ENCODE measurements at regions not wholly inside any gene's neighbourhood (a gene's known extent, or its start where the extent isn't known, plus 50 kb on each side); places are given as distances from the start of the nearest gene placed in this dataset.

- Histone ChIP-seq H3K9me3 (ENCODE audit: control insufficient read depth, low read length) (no peaks in the 10 kb centered on the region), H3K27me3 (replicated peaks; ENCODE audit: control insufficient read depth, insufficient read depth, low read length, poor library complexity, severe bottlenecking) (no peaks in the 10 kb centered on the region), H3K4me1 (ENCODE audit: control insufficient read depth, insufficient read depth, low read length, poor library complexity, severe bottlenecking) (no peaks in the 10 kb centered on the region), H3K4me3 (ENCODE audit: insufficient read depth, low read depth, low read length, poor library complexity, severe bottlenecking) (no peak overlapping the region), H3K27ac (ENCODE audit: insufficient read depth, low read length, poor library complexity, severe bottlenecking) (no peak overlapping the region), H3K36me3 (ENCODE audit: control insufficient read depth, insufficient read depth, low read length) (no peaks in the 10 kb centered on the region)
- DNase-seq, result no peak
Measured at GRCh38 chr1:87826681-87827251, 498.1 kb downstream of the LMO4 start.

DNA sequence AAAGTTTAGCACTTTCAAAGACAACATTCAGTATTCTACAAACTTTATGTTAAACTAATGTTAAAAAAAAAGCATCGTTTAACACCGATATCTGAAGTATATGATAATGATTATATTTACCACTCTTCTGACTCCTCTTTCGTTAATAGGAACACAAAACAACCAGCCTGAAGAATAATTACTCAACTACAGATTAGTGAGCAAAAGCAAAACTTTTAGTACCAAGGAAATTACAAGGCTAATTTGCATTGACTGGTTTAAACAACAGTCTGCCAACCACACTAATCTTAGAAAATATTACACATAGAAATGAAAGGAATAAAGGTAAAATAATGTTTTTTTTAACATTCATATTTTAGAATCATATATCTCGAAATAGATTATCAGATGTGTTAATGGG, 500.7 kb downstream of the LMO4 start:
- Histone ChIP-seq H3K27ac (ENCODE audit: insufficient read depth, low read length, poor library complexity, severe bottlenecking) (no peak overlapping the region), H3K27me3 (replicated peaks; ENCODE audit: control insufficient read depth, insufficient read depth, low read length, poor library complexity, severe bottlenecking) (no peaks in the 10 kb centered on the region), H3K9me3 (ENCODE audit: control insufficient read depth, low read length) (no peaks in the 10 kb centered on the region), H3K36me3 (ENCODE audit: control insufficient read depth, insufficient read depth, low read length) (no peaks in the 10 kb centered on the region), H3K4me1 (ENCODE audit: control insufficient read depth, insufficient read depth, low read length, poor library complexity, severe bottlenecking) (no peaks in the 10 kb centered on the region), H3K4me3 (ENCODE audit: insufficient read depth, low read depth, low read length, poor library complexity, severe bottlenecking) (no peak overlapping the region)
- no peak for DNase-seq

DNA sequence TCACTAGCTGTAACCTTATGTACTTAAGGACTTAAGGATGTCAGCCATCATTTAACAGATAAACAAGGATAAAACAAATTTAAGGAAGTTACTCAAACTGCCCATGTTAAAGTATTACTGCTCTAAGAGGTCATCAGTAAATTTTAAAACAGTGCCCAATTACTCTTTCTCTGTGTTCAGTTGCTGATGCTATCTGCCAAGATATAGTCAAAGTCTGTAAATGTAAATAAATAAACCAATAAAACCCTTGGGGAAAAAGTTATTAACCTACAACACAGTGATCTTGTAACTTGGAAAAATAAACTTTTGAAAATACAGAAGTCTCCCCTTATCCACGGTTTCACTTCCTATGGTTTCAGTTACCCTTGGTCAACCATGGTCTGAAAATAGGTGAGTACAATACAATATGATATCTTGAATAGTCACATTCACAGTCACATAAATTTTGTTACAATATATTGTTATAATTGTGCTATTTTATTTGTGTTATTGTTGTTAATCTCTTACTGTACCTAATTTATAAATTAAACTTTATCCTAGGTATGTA, 501.8 kb downstream of the LMO4 start:
- Histone ChIP-seq H3K4me1 (ENCODE audit: control insufficient read depth, insufficient read depth, low read length, poor library complexity, severe bottlenecking) (no peaks in the 10 kb centered on the region), H3K4me3 (ENCODE audit: insufficient read depth, low read depth, low read length, poor library complexity, severe bottlenecking) (no peak overlapping the region)

DNA sequence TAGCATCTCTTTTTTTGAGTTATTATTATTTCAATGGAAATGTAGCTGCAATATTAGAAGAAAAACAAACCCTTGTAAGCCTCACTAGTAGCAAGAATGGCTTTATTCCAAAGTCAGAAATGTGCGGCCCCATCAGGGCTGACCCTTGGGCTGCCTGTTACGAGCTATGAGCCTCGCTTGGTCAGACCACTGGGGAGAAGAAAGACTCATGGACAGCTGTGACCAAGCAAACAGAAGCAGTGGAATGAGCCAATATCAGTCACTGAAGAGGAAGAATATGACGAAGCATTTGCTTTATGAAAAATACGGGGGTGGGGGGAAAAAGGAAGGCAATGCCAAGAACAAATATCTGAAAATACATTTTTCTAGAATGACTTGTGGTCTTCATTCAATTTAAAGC, 504.5 kb downstream of the LMO4 start:
- H3K9me3 ChIP-seq (ENCODE audit: control insufficient read depth, low read length), result no peaks in the 10 kb centered on the region
- no peaks in the 10 kb centered on the region for H3K27me3 ChIP-seq (replicated peaks; ENCODE audit: control insufficient read depth, insufficient read depth, low read length, poor library complexity, severe bottlenecking)
- no peaks in the 10 kb centered on the region for H3K36me3 ChIP-seq (ENCODE audit: control insufficient read depth, insufficient read depth, low read length)
- no peak overlapping the region for H3K27ac ChIP-seq (ENCODE audit: insufficient read depth, low read length, poor library complexity, severe bottlenecking)
- DNase-seq, result no peak
- no peaks in the 10 kb centered on the region for H3K4me1 ChIP-seq (ENCODE audit: control insufficient read depth, insufficient read depth, low read length, poor library complexity, severe bottlenecking)
- no peak overlapping the region for H3K4me3 ChIP-seq (ENCODE audit: insufficient read depth, low read depth, low read length, poor library complexity, severe bottlenecking)

More for the DNA sequence above, 501.8 kb downstream of the LMO4 start:
- DNase-seq, result no peak
- no peaks in the 10 kb centered on the region for H3K36me3 ChIP-seq (ENCODE audit: control insufficient read depth, insufficient read depth, low read length)
- no peaks in the 10 kb centered on the region for H3K9me3 ChIP-seq (ENCODE audit: control insufficient read depth, low read length)
- H3K27ac ChIP-seq (ENCODE audit: insufficient read depth, low read length, poor library complexity, severe bottlenecking), result no peak overlapping the region
- no peaks in the 10 kb centered on the region for H3K27me3 ChIP-seq (replicated peaks; ENCODE audit: control insufficient read depth, insufficient read depth, low read length, poor library complexity, severe bottlenecking)

- Histone ChIP-seq H3K9me3 (ENCODE audit: control insufficient read depth, low read length) (no peaks in the 10 kb centered on the region), H3K27me3 (replicated peaks; ENCODE audit: control insufficient read depth, insufficient read depth, low read length, poor library complexity, severe bottlenecking) (no peaks in the 10 kb centered on the region), H3K36me3 (ENCODE audit: control insufficient read depth, insufficient read depth, low read length) (no peaks in the 10 kb centered on the region), H3K4me1 (ENCODE audit: control insufficient read depth, insufficient read depth, low read length, poor library complexity, severe bottlenecking) (no peaks in the 10 kb centered on the region), H3K4me3 (ENCODE audit: insufficient read depth, low read depth, low read length, poor library complexity, severe bottlenecking) (no peak overlapping the region), H3K27ac (ENCODE audit: insufficient read depth, low read length, poor library complexity, severe bottlenecking) (no peak overlapping the region)
- DNase-seq, result no peak
Measured at GRCh38 chr1:87834151-87834550, 505.5 kb downstream of the LMO4 start.

GRCh38 chr1:87834941-87835340, 506.3 kb downstream of the LMO4 start:
- no peak overlapping the region for H3K27ac ChIP-seq (ENCODE audit: insufficient read depth, low read length, poor library complexity, severe bottlenecking)
- H3K36me3 ChIP-seq (ENCODE audit: control insufficient read depth, insufficient read depth, low read length), result no peaks in the 10 kb centered on the region
- no peaks in the 10 kb centered on the region for H3K27me3 ChIP-seq (replicated peaks; ENCODE audit: control insufficient read depth, insufficient read depth, low read length, poor library complexity, severe bottlenecking)
- no peaks in the 10 kb centered on the region for H3K4me1 ChIP-seq (ENCODE audit: control insufficient read depth, insufficient read depth, low read length, poor library complexity, severe bottlenecking)
- DNase-seq, result no peak
- no peak overlapping the region for H3K4me3 ChIP-seq (ENCODE audit: insufficient read depth, low read depth, low read length, poor library complexity, severe bottlenecking)
- no peaks in the 10 kb centered on the region for H3K9me3 ChIP-seq (ENCODE audit: control insufficient read depth, low read length)

- H3K27ac ChIP-seq (ENCODE audit: insufficient read depth, low read length, poor library complexity, severe bottlenecking), result no peak overlapping the region
Measured at GRCh38 chr1:87840767-87841166, 512.1 kb downstream of the LMO4 start.

GRCh38 chr1:87841332-87841731, 512.7 kb downstream of the LMO4 start:
- Histone ChIP-seq H3K36me3 (ENCODE audit: control insufficient read depth, insufficient read depth, low read length) (no peaks in the 10 kb centered on the region), H3K27ac (ENCODE audit: insufficient read depth, low read length, poor library complexity, severe bottlenecking) (no peak overlapping the region), H3K27me3 (replicated peaks; ENCODE audit: control insufficient read depth, insufficient read depth, low read length, poor library complexity, severe bottlenecking) (no peaks in the 10 kb centered on the region), H3K9me3 (ENCODE audit: control insufficient read depth, low read length) (no peaks in the 10 kb centered on the region), H3K4me1 (ENCODE audit: control insufficient read depth, insufficient read depth, low read length, poor library complexity, severe bottlenecking) (no peaks in the 10 kb centered on the region), H3K4me3 (ENCODE audit: insufficient read depth, low read depth, low read length, poor library complexity, severe bottlenecking) (no peak overlapping the region)
- no peak for DNase-seq

More at GRCh38 chr1:87840767-87841166, 512.1 kb downstream of the LMO4 start:
- no peak for DNase-seq
- H3K27me3 ChIP-seq (replicated peaks; ENCODE audit: control insufficient read depth, insufficient read depth, low read length, poor library complexity, severe bottlenecking), result no peaks in the 10 kb centered on the region
- no peak overlapping the region for H3K4me3 ChIP-seq (ENCODE audit: insufficient read depth, low read depth, low read length, poor library complexity, severe bottlenecking)
- no peaks in the 10 kb centered on the region for H3K36me3 ChIP-seq (ENCODE audit: control insufficient read depth, insufficient read depth, low read length)
- no peaks in the 10 kb centered on the region for H3K9me3 ChIP-seq (ENCODE audit: control insufficient read depth, low read length)
- H3K4me1 ChIP-seq (ENCODE audit: control insufficient read depth, insufficient read depth, low read length, poor library complexity, severe bottlenecking), result no peaks in the 10 kb centered on the region

DNA sequence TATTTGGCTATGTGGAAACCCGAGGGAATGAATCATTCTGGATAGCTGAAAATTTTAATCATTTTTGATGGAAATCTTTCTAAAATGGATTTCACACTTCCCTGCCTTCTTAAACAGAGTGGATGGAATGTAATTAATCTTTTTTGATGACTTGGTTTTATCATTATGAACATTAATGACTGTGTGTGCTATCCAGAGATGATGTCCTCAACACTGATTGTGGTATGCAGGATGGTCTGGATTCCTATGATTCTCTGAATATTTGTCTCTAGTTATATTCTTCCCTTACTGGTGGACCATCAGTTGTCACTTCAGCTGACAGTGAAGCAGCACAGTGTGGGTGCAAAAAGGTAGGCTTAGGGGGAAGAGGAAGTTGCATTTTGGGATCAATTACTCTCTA, 513.5 kb downstream of the LMO4 start:
- no peak for DNase-seq

DNA sequence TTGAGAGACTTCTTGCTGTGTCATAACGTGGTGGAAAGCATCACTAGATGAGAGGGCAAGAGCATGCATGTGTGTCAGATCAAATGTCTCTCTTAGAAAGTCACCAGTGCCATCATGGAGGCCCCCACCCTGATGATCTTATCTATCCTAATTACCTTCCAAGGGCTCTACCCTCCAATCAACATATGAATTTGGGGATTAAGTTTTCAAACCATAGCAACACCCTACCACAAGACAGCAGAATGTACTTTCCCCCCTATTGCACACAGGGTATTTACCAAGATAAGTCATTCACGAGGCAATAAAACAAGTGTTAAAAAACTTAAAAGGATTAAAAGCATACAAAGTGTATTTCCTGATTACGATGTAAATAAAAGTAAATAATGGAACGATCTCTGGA, 515.6 kb downstream of the LMO4 start:
- no peak overlapping the region for H3K4me3 ChIP-seq (ENCODE audit: insufficient read depth, low read depth, low read length, poor library complexity, severe bottlenecking)
- no peak for DNase-seq

More for the DNA sequence above, 513.5 kb downstream of the LMO4 start:
- Histone ChIP-seq H3K4me3 (ENCODE audit: insufficient read depth, low read depth, low read length, poor library complexity, severe bottlenecking) (no peak overlapping the region), H3K9me3 (ENCODE audit: control insufficient read depth, low read length) (no peaks in the 10 kb centered on the region), H3K27me3 (replicated peaks; ENCODE audit: control insufficient read depth, insufficient read depth, low read length, poor library complexity, severe bottlenecking) (no peaks in the 10 kb centered on the region), H3K36me3 (ENCODE audit: control insufficient read depth, insufficient read depth, low read length) (no peaks in the 10 kb centered on the region), H3K4me1 (ENCODE audit: control insufficient read depth, insufficient read depth, low read length, poor library complexity, severe bottlenecking) (no peaks in the 10 kb centered on the region), H3K27ac (ENCODE audit: insufficient read depth, low read length, poor library complexity, severe bottlenecking) (no peak overlapping the region)

More for the DNA sequence above, 515.6 kb downstream of the LMO4 start:
- Histone ChIP-seq H3K27me3 (replicated peaks; ENCODE audit: control insufficient read depth, insufficient read depth, low read length, poor library complexity, severe bottlenecking) (no peaks in the 10 kb centered on the region), H3K4me1 (ENCODE audit: control insufficient read depth, insufficient read depth, low read length, poor library complexity, severe bottlenecking) (no peaks in the 10 kb centered on the region), H3K27ac (ENCODE audit: insufficient read depth, low read length, poor library complexity, severe bottlenecking) (no peak overlapping the region), H3K9me3 (ENCODE audit: control insufficient read depth, low read length) (no peaks in the 10 kb centered on the region), H3K36me3 (ENCODE audit: control insufficient read depth, insufficient read depth, low read length) (no peaks in the 10 kb centered on the region)

All from effector memory CD4-positive, alpha-beta T cell (primary cell).